ENCODE measurements at regions not wholly inside any gene's neighbourhood (a gene's known extent, or its start where the extent isn't known, plus 50 kb on each side); places are given as distances from the start of the nearest gene placed in this dataset.

- no peak for TF ChIP-seq L3MBTL2 (conservative IDR thresholded peaks at IDR 0.05)
- no peak for TF ChIP-seq HDGF (IDR thresholded peaks at IDR 0.05; ENCODE audit: borderline replicate concordance)
- no peak for TF ChIP-seq NFRKB (IDR thresholded peaks at IDR 0.05)
- no peak for TF ChIP-seq FOXK2 (IDR thresholded peaks at IDR 0.05)
- TF ChIP-seq SP1 (IDR thresholded peaks at IDR 0.05), result no peak
- no peak for TF ChIP-seq ARNT (IDR thresholded peaks at IDR 0.05)
- TF ChIP-seq TARDBP (IDR thresholded peaks at IDR 0.05), result no peak
- TF ChIP-seq SUZ12 (IDR thresholded peaks at IDR 0.05), result no peak
- no peak for TF ChIP-seq ZNF384 (IDR thresholded peaks at IDR 0.05)
Observed at GRCh38 chr2:16091576-16092282, 151.4 kb downstream of the MYCN start.
